ENCODE measurements at regions not wholly inside any gene's neighbourhood (a gene's known extent, or its start where the extent isn't known, plus 50 kb on each side); places are given as distances from the start of the nearest gene placed in this dataset.

DNA sequence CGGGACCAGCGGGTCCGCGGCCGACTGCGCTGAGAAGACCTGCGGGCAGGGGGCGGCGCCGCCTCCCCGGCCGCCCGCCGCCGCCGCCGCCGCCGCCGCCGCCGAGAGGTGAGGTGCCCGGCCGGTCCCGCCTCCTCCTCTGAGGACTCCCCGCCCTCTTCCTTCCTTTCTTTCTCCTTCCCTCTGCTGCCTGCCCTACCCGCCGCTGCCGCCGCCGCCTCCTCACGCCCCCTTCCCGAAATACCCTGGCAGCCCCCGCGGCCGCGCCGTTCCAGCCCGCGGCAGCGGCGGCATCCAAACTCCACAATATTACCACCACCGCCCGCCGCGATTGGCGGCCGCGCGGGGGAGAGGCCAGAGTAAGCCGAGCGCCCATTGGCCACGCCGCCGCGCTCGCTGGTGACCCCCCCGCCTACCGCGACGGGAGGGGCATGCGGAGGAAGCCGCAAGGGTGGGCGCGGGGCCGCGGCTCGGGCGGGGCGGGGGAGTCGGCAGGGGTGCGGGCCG, 61.8 kb upstream of the ANKRD28 start:
- no peak for TF ChIP-seq EP300 (IDR thresholded peaks at IDR 0.05)
- TF ChIP-seq, protein P1, sequence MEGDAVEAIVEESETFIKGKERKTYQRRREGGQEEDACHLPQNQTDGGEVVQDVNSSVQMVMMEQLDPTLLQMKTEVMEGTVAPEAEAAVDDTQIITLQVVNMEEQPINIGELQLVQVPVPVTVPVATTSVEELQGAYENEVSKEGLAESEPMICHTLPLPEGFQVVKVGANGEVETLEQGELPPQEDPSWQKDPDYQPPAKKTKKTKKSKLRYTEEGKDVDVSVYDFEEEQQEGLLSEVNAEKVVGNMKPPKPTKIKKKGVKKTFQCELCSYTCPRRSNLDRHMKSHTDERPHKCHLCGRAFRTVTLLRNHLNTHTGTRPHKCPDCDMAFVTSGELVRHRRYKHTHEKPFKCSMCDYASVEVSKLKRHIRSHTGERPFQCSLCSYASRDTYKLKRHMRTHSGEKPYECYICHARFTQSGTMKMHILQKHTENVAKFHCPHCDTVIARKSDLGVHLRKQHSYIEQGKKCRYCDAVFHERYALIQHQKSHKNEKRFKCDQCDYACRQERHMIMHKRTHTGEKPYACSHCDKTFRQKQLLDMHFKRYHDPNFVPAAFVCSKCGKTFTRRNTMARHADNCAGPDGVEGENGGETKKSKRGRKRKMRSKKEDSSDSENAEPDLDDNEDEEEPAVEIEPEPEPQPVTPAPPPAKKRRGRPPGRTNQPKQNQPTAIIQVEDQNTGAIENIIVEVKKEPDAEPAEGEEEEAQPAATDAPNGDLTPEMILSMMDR (IDR thresholded peaks at IDR 0.05), result no peak
